HEK293 (cell line): ENCODE measurements at regions not wholly inside any gene's neighbourhood (a gene's known extent, or its start where the extent isn't known, plus 50 kb on each side); places are given as distances from the start of the nearest gene placed in this dataset.

ENCODE experiments used
- CTCF ChIA-PET: fragments of 350-600 bp; formaldehyde crosslinking; extraction: SDS; loops from one replicate; lab custom pipeline; 2021; ENCODE audit warnings: antibody characterized with exemption; lab: Yijun Ruan, JAX
- POLR2A ChIA-PET: fragments of 300-600 bp; formaldehyde crosslinking; extraction: SDS; loops from one replicate; lab custom pipeline; 2020; ENCODE audit warnings: antibody characterized with exemption, inconsistent platforms; lab: Yijun Ruan, JAX
- H3K27ac ChIP-seq: fragments of 200-500 bp; sonication (Bioruptor generic); 2 replicates; pipeline ENCODE4 v1.5.1; 2014; ENCODE audit warnings: low read depth, low read length, control low read depth, inconsistent platforms; ENCODE audit errors: extremely low read depth
- H3K36me3 ChIP-seq, 2 experiments: fragments of 200-500 bp in 1 of 2; sonication (Bioruptor generic) in 1 of 2; 1 replicate in 1 of 2; 2 replicates in 1 of 2; pipeline ENCODE4 v1.5.1; 2014 to 2017; ENCODE audit warnings: inconsistent platforms in 2 of 2, low read length in 2 of 2; ENCODE audit not compliant: control insufficient read depth in 2 of 2, insufficient read depth in 1 of 2
- H3K4me1 ChIP-seq: fragments of 200-500 bp; sonication (Bioruptor generic); 2 replicates; pipeline ENCODE4 v1.5.1; 2014; ENCODE audit warnings: mild to moderate bottlenecking, low read length, inconsistent platforms; ENCODE audit not compliant: control insufficient read depth, insufficient read depth
- H3K4me3 ChIP-seq: 2 replicates; pipeline ENCODE4 v1.5.1; 2011; ENCODE audit warnings: low read depth, mild to moderate bottlenecking, control low read depth, low read length, moderate library complexity
- H3K9me3 ChIP-seq: fragments of 200-500 bp; sonication (Bioruptor generic); 2 replicates; pipeline ENCODE4 v1.5.1; 2014; ENCODE audit warnings: low read depth, low read length, inconsistent platforms; ENCODE audit not compliant: control insufficient read depth, insufficient read depth
- GLI4 ChIP-seq: fragments of 450-650 bp; formaldehyde crosslinking; IDR thresholded peaks from 2 replicates; pipeline ENCODE4 v1.5.1; 2016; ENCODE audit warnings: missing biosample characterization, missing genetic modification characterization
- GLIS2 ChIP-seq: fragments of 450-650 bp; formaldehyde crosslinking; IDR thresholded peaks from 2 replicates; pipeline ENCODE4 v1.5.1; 2016; ENCODE audit warnings: missing biosample characterization, missing genetic modification characterization
- OSR2 ChIP-seq: fragments of 450-650 bp; formaldehyde crosslinking; IDR thresholded peaks from 2 replicates; pipeline ENCODE4 v1.5.1; 2016; ENCODE audit warnings: missing biosample characterization, missing genetic modification characterization
- PRDM10 ChIP-seq: fragments of 450-650 bp; formaldehyde crosslinking; IDR thresholded peaks from 2 replicates; pipeline ENCODE4 v1.5.1; 2016; ENCODE audit warnings: missing biosample characterization, missing genetic modification characterization
- ZBTB21 ChIP-seq: fragments of 450-650 bp; formaldehyde crosslinking; IDR thresholded peaks from 2 replicates; pipeline ENCODE4 v1.5.1; 2017; ENCODE audit warnings: missing biosample characterization, missing genetic modification characterization
- ZBTB7A ChIP-seq: fragments of 450-650 bp; formaldehyde crosslinking; IDR thresholded peaks from 2 replicates; pipeline ENCODE4 v1.5.1; 2016; ENCODE audit warnings: low read depth, missing biosample characterization, missing genetic modification characterization
- ZNF146 ChIP-seq: fragments of 450-650 bp; formaldehyde crosslinking; IDR thresholded peaks from 2 replicates; pipeline ENCODE4 v1.5.1; 2016; ENCODE audit warnings: missing biosample characterization, missing genetic modification characterization
- ZNF148 ChIP-seq: fragments of 450-650 bp; formaldehyde crosslinking; IDR thresholded peaks from 2 replicates; pipeline ENCODE4 v1.5.0; 2017; ENCODE audit warnings: missing biosample characterization, missing genetic modification characterization, borderline replicate concordance
- ZNF223 ChIP-seq: fragments of 450-650 bp; formaldehyde crosslinking; IDR thresholded peaks from 2 replicates; pipeline ENCODE4 v1.5.1; 2016; ENCODE audit warnings: missing biosample characterization, missing genetic modification characterization
- ZNF394 ChIP-seq: fragments of 450-650 bp; formaldehyde crosslinking; IDR thresholded peaks from 2 replicates; pipeline ENCODE4 v1.5.1; 2016; ENCODE audit warnings: missing biosample characterization, missing genetic modification characterization, mild to moderate bottlenecking, moderate library complexity, borderline replicate concordance
- ZNF518A ChIP-seq: fragments of 450-650 bp; formaldehyde crosslinking; conservative IDR thresholded peaks from 2 replicates; pipeline ENCODE4 v1.5.1; 2016; ENCODE audit warnings: low read depth, missing biosample characterization, missing genetic modification characterization
- ZNF561 ChIP-seq: fragments of 450-650 bp; IDR thresholded peaks from 2 replicates; pipeline ENCODE4 v1.5.1; 2018; ENCODE audit warnings: missing biosample characterization, missing genetic modification characterization, borderline replicate concordance
- ZNF660 ChIP-seq: fragments of 450-650 bp; IDR thresholded peaks from 2 replicates; pipeline ENCODE4 v1.5.1; 2018; ENCODE audit warnings: missing biosample characterization, mild to moderate bottlenecking, missing genetic modification characterization
- ZNF776 ChIP-seq: fragments of 450-650 bp; formaldehyde crosslinking; IDR thresholded peaks from 2 replicates; pipeline ENCODE4 v1.5.0; 2017; ENCODE audit warnings: missing biosample characterization, missing genetic modification characterization, borderline replicate concordance
- ZNF837 ChIP-seq: fragments of 450-650 bp; formaldehyde crosslinking; IDR thresholded peaks from 2 replicates; pipeline ENCODE4 v1.5.1; 2016; ENCODE audit warnings: missing biosample characterization, missing genetic modification characterization

GRCh38 chr9:73995836-73996235 is 501.3 kb upstream of the RORB start (continued):
- TF ChIP-seq PRDM10 (no peak), ZBTB7A (tag by site-specific recombination) (no peak)

- Histone ChIP-seq H3K36me3 (no peaks in the 10 kb centered on the region), H3K27ac (no peak overlapping the region), H3K4me3 (no peak overlapping the region), H3K4me1 (no peaks in the 10 kb centered on the region), H3K9me3 (no peaks in the 10 kb centered on the region)
- ChIA-PET POLR2A (no interaction called here), CTCF (interaction anchor here (0.6 kb wide), 1 partner anchor 816 kb away, joined by 3 read pairs; no protein-coding TSS in a partner anchor)
- TF ChIP-seq OSR2 (no peak), GLI4 (tag by site-specific recombination) (no peak), ZNF660 (tag by site-specific recombination) (no peak), GLIS2 (tag by site-specific recombination) (no peak), ZNF394 (tag by site-specific recombination) (no peak), ZNF518A (tag by site-specific recombination) (no peak), ZNF223 (tag by site-specific recombination) (no peak), ZNF837 (tag by site-specific recombination) (no peak)
Observed at GRCh38 chr9:73996844-73997243, 500.3 kb upstream of the RORB start.

- Histone ChIP-seq H3K36me3 (no peaks in the 10 kb centered on the region), H3K27ac (no peak overlapping the region), H3K4me3 (no peak overlapping the region), H3K9me3 (no peaks in the 10 kb centered on the region), H3K4me1 (no peaks in the 10 kb centered on the region)
- POLR2A ChIA-PET = no interaction called here
- CTCF ChIA-PET = no interaction called here
- TF ChIP-seq ZNF148 (tag by site-specific recombination) (no peak), ZBTB21 (tag by site-specific recombination) (no peak), ZNF146 (tag by site-specific recombination) (no peak), ZNF776 (tag by site-specific recombination) (no peak), ZNF394 (tag by site-specific recombination) (no peak), GLIS2 (tag by site-specific recombination) (no peak), OSR2 (no peak), ZNF561 (no peak)
Observed at GRCh38 chr9:74001382-74001781, 495.8 kb upstream of the RORB start.
